Activated naive CD4-positive, alpha-beta T cell treated with anti-CD3 and anti-CD28 coated beads, Interleukin-2, amount 10 ng/mL, durations not matched to agents 7 days and 5 days (primary cell): ENCODE measurements at regions not wholly inside any gene's neighbourhood (a gene's known extent, or its start where the extent isn't known, plus 50 kb on each side); places are given as distances from the start of the nearest gene placed in this dataset.
"Not testable (repeated sequence)": the region's sequence is repeated elsewhere in the genome, so short reads cannot be mapped to it uniquely, and the experiment has no call there.

ENCODE experiments used
- CTCF ChIA-PET: fragments of 350-600 bp; sonication (Branson Sonifier 250); formaldehyde crosslinking; loops from one replicate; lab custom pipeline; 2021; ENCODE audit warnings: antibody characterized with exemption; lab: Charles Lee
- DNase-seq: peaks from one replicate; pipeline ENCODE4 v3.0.0-alpha.2; 2020
- H3K27ac Mint-ChIP-seq: one replicate; pipeline ENCODE4 v1.8.0; 2021; ENCODE audit warnings: mild to moderate bottlenecking, moderate library complexity, mixed read lengths
- H3K27me3 Mint-ChIP-seq: one replicate; pipeline ENCODE4 v1.8.0; 2021; ENCODE audit warnings: mild to moderate bottlenecking, mixed read lengths
- H3K36me3 Mint-ChIP-seq: one replicate; pipeline ENCODE4 v1.8.0; 2021; ENCODE audit warnings: mixed read lengths
- H3K4me1 Mint-ChIP-seq: one replicate; pipeline ENCODE4 v1.8.0; 2021; ENCODE audit warnings: mixed read lengths
- H3K4me3 Mint-ChIP-seq: one replicate; pipeline ENCODE4 v1.8.0; 2021; ENCODE audit warnings: mild to moderate bottlenecking, moderate library complexity, mixed read lengths
- H3K9me3 Mint-ChIP-seq: one replicate; pipeline ENCODE4 v1.8.0; 2021; ENCODE audit warnings: mixed read lengths

GRCh38 chr1:14392161-14392858 lies 206.2 kb upstream of the KAZN start:
- peaks cover 3% of the 10 kb centered on the region for H3K9me3 Mint-ChIP-seq
- no peaks in the 10 kb centered on the region for H3K4me1 Mint-ChIP-seq
- H3K36me3 Mint-ChIP-seq, result no peaks in the 10 kb centered on the region
- no peaks in the 10 kb centered on the region for H3K27me3 Mint-ChIP-seq
- no peak for DNase-seq
- CTCF ChIA-PET, result no interaction called here
- no peak overlapping the region for H3K27ac Mint-ChIP-seq
- H3K4me3 Mint-ChIP-seq, result no peak overlapping the region

GRCh38 chr1:14392859-14393365 lies 205.6 kb upstream of the KAZN start:
- Mint-ChIP-seq H3K27me3 (no peaks in the 10 kb centered on the region), H3K4me1 (no peaks in the 10 kb centered on the region), H3K4me3 (no peak overlapping the region), H3K36me3 (no peaks in the 10 kb centered on the region), H3K9me3 (peaks cover 3% of the 10 kb centered on the region), H3K27ac (no peak overlapping the region)
- no peak for DNase-seq
- CTCF ChIA-PET, result no interaction called here

- H3K4me1 Mint-ChIP-seq, result no peaks in the 10 kb centered on the region
- no peaks in the 10 kb centered on the region for H3K9me3 Mint-ChIP-seq
- peaks cover 4% of the 10 kb centered on the region for H3K27me3 Mint-ChIP-seq
- DNase-seq, result no peak
- H3K4me3 Mint-ChIP-seq, result no peak overlapping the region
- H3K27ac Mint-ChIP-seq, result no peak overlapping the region
- no peaks in the 10 kb centered on the region for H3K36me3 Mint-ChIP-seq
- CTCF ChIA-PET, result no interaction called here
These were observed 202.4 kb upstream of the KAZN start for GRCh38 chr1:14396100-14396499.

- CTCF ChIA-PET, result no interaction called here
- Mint-ChIP-seq H3K9me3 (no peaks in the 10 kb centered on the region), H3K27me3 (peaks cover 4% of the 10 kb centered on the region), H3K27ac (no peak overlapping the region), H3K36me3 (no peaks in the 10 kb centered on the region), H3K4me1 (no peaks in the 10 kb centered on the region), H3K4me3 (no peak overlapping the region)
- no peak for DNase-seq
These were observed 194.4 kb upstream of the KAZN start for GRCh38 chr1:14403961-14404645.

- no peaks in the 10 kb centered on the region for H3K4me1 Mint-ChIP-seq
- H3K9me3 Mint-ChIP-seq, result no peaks in the 10 kb centered on the region
- H3K27me3 Mint-ChIP-seq, result no peaks in the 10 kb centered on the region
- no peak overlapping the region for H3K27ac Mint-ChIP-seq
- no peaks in the 10 kb centered on the region for H3K36me3 Mint-ChIP-seq
- DNase-seq, result no peak
- CTCF ChIA-PET, result no interaction called here
- H3K4me3 Mint-ChIP-seq, result no peak overlapping the region
These were observed 193.6 kb upstream of the KAZN start for GRCh38 chr1:14404862-14405301.

GRCh38 chr1:14412235-14412634 lies 186.2 kb upstream of the KAZN start:
- no peaks in the 10 kb centered on the region for H3K36me3 Mint-ChIP-seq
- H3K9me3 Mint-ChIP-seq, result no peaks in the 10 kb centered on the region
- H3K27me3 Mint-ChIP-seq, result peaks cover 5% of the 10 kb centered on the region
- no peak for DNase-seq
- H3K27ac Mint-ChIP-seq, result no peak overlapping the region
- CTCF ChIA-PET, result no interaction called here
- no peaks in the 10 kb centered on the region for H3K4me1 Mint-ChIP-seq
- no peak overlapping the region for H3K4me3 Mint-ChIP-seq

- no peak for DNase-seq
- no peak overlapping the region for H3K27ac Mint-ChIP-seq
- peaks cover 5% of the 10 kb centered on the region for H3K27me3 Mint-ChIP-seq
- H3K4me3 Mint-ChIP-seq, result no peak overlapping the region
- no peaks in the 10 kb centered on the region for H3K36me3 Mint-ChIP-seq
- H3K4me1 Mint-ChIP-seq, result no peaks in the 10 kb centered on the region
- CTCF ChIA-PET, result no interaction called here
- no peaks in the 10 kb centered on the region for H3K9me3 Mint-ChIP-seq
These were observed 184.5 kb upstream of the KAZN start for GRCh38 chr1:14413819-14414490.

GRCh38 chr1:14415396-14415795 lies 183.1 kb upstream of the KAZN start:
- H3K4me3 Mint-ChIP-seq, result no peak overlapping the region
- no peaks in the 10 kb centered on the region for H3K36me3 Mint-ChIP-seq
- no peak for DNase-seq
- no peaks in the 10 kb centered on the region for H3K4me1 Mint-ChIP-seq
- no peaks in the 10 kb centered on the region for H3K9me3 Mint-ChIP-seq
- peaks cover 5% of the 10 kb centered on the region for H3K27me3 Mint-ChIP-seq
- CTCF ChIA-PET, result interaction anchor here (1.3 kb wide), 1 partner anchor 302 kb away, joined by 6 read pairs; no protein-coding TSS in a partner anchor
- no peak overlapping the region for H3K27ac Mint-ChIP-seq

- CTCF ChIA-PET, H3K4me3 Mint-ChIP-seq, DNase-seq, H3K27me3 Mint-ChIP-seq, H3K27ac Mint-ChIP-seq, H3K4me1 Mint-ChIP-seq, H3K36me3 Mint-ChIP-seq, H3K9me3 Mint-ChIP-seq: not testable (repeated sequence)
These were observed 178.7 kb upstream of the KAZN start for GRCh38 chr1:14419778-14420218.

GRCh38 chr1:14420686-14421085 lies 177.8 kb upstream of the KAZN start:
- H3K4me1 Mint-ChIP-seq, result no peaks in the 10 kb centered on the region
- H3K9me3 Mint-ChIP-seq, result no peaks in the 10 kb centered on the region
- peaks cover 1% of the 10 kb centered on the region for H3K27me3 Mint-ChIP-seq
- no peak overlapping the region for H3K27ac Mint-ChIP-seq
- DNase-seq, result no peak
- no peaks in the 10 kb centered on the region for H3K36me3 Mint-ChIP-seq
- CTCF ChIA-PET, result no interaction called here
- H3K4me3 Mint-ChIP-seq, result no peak overlapping the region

- Mint-ChIP-seq H3K27ac (no peak overlapping the region), H3K36me3 (no peaks in the 10 kb centered on the region), H3K27me3 (no peaks in the 10 kb centered on the region), H3K9me3 (no peaks in the 10 kb centered on the region), H3K4me3 (no peak overlapping the region), H3K4me1 (no peaks in the 10 kb centered on the region)
- DNase-seq, result no peak
- CTCF ChIA-PET, result no interaction called here
These were observed 177.0 kb upstream of the KAZN start for GRCh38 chr1:14421295-14421976.

- H3K27ac Mint-ChIP-seq, result no peak overlapping the region
- CTCF ChIA-PET, result no interaction called here
- H3K27me3 Mint-ChIP-seq, result no peaks in the 10 kb centered on the region
- no peak for DNase-seq
- no peak overlapping the region for H3K4me3 Mint-ChIP-seq
- no peaks in the 10 kb centered on the region for H3K36me3 Mint-ChIP-seq
- no peaks in the 10 kb centered on the region for H3K4me1 Mint-ChIP-seq
- no peaks in the 10 kb centered on the region for H3K9me3 Mint-ChIP-seq
These were observed 176.4 kb upstream of the KAZN start for GRCh38 chr1:14421977-14422609.

- Mint-ChIP-seq H3K4me3 (no peak overlapping the region), H3K36me3 (no peaks in the 10 kb centered on the region), H3K9me3 (no peaks in the 10 kb centered on the region), H3K27ac (no peak overlapping the region), H3K4me1 (no peaks in the 10 kb centered on the region), H3K27me3 (no peaks in the 10 kb centered on the region)
- no peak for DNase-seq
- CTCF ChIA-PET, result no interaction called here
These were observed 174.0 kb upstream of the KAZN start for GRCh38 chr1:14424325-14425002.
